Lower leg skin (tissue), 4 donors: ENCODE measurements at regions not wholly inside any gene's neighbourhood (a gene's known extent, or its start where the extent isn't known, plus 50 kb on each side); places are given as distances from the start of the nearest gene placed in this dataset.

ENCODE experiments used
- DNase-seq, 2 donors: peaks; one replicate each; pipeline ENCODE4 v3.0.0-alpha.2; 2019; ENCODE audit warnings: low spot score in 2 of 2
- H3K4me3 ChIP-seq: fragments of 200-600 bp; sonication (generic); 2 replicates; pipeline ENCODE4 v1.5.1; 2017; ENCODE audit warnings: mild to moderate bottlenecking, low read depth; ENCODE audit not compliant: poor library complexity, severe bottlenecking
- CTCF ChIP-seq, 3 donors: fragments of 450-650 bp; IDR thresholded peaks; one replicate each; pipeline ENCODE4 v1.5.1; 2016; ENCODE audit warnings: antibody characterized with exemption in 3 of 3, mild to moderate bottlenecking in 3 of 3, moderate library complexity in 2 of 3
- POLR2A ChIP-seq, 2 donors: fragments of 450-650 bp; IDR thresholded peaks; one replicate each; pipeline ENCODE4 v1.6.1; 2016 to 2017; ENCODE audit warnings: antibody characterized with exemption in 2 of 2, mild to moderate bottlenecking in 1 of 2, moderate library complexity in 1 of 2
- WGBS, 2 donors: methylation state at CpG; one replicate each; pipeline ENCODE4 v1.1.5; 2018; 5-methylcytosine and 5-hydroxymethylcytosine counted together
- intact Hi-C: fragments of 100-400 bp; cut with DNase I; formaldehyde crosslinking; loops from one replicate; pipeline ENCODE4 v1.15.0; 2023; ENCODE audit warnings: low total_unique reads

DNA sequence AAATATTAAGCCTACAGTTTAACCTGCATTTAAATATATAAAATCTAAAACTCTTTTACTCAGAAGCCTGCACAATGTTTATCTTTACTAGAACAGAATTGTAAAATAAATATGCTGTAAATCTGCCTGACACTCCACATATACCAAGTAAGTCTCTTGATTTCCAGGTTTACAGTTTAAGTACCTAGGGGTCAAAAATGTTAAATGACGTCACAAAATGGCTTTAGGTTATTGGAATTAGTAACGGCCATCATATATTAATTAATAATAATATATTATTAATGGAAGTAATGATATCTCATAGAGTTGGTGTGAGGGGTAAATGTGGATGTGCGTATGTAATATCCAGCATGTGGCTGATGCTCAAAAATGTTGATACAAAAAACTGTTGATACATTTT, 114.8 kb upstream of the ANO5 start:
- intact Hi-C loops, result no loop called here
- H3K4me3 ChIP-seq, result no peak overlapping the region
- WGBS, 2 donors, result 65 to 68% methylated on average over 3 of the region's 3 CpGs
- no peak for DNase-seq
- no peak for TF ChIP-seq CTCF (IDR thresholded peaks at IDR 0.05)
- TF ChIP-seq POLR2A (IDR thresholded peaks at IDR 0.05), result no peak

- no peak for DNase-seq
- 30 to 38% methylated on average over 1 of the region's 1 CpG for WGBS, 2 donors
- TF ChIP-seq POLR2A (IDR thresholded peaks at IDR 0.05), result no peak
- TF ChIP-seq CTCF (IDR thresholded peaks at IDR 0.05), result no peak
- intact Hi-C loops, result no loop called here
- H3K4me3 ChIP-seq, result no peak overlapping the region
Measured at GRCh38 chr11:22079133-22079872, 113.6 kb upstream of the ANO5 start.

DNA sequence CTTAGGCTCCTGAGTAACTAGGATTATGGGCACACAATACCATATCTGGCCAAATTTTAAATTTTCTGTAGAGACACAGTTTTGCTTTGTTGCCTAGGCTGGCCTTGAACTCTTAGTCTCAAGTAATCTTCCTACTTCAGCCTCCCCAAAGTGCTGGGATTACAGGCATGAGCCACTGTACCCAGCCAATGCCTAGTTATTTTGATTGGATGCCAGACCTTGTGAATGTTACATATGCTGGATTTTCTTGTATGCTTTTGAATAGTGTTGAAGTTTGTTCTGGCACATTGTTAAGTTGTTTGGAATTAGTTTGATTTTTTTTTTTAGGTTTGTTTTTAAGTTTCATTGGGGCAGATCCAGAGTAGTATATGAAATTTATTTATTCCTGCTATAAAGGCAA, 110.7 kb upstream of the ANO5 start:
- TF ChIP-seq CTCF (IDR thresholded peaks at IDR 0.05) (no peak), POLR2A (IDR thresholded peaks at IDR 0.05) (no peak)
- H3K4me3 ChIP-seq, result no peak overlapping the region
- no peak for DNase-seq
- intact Hi-C loops, result no loop called here

DNA sequence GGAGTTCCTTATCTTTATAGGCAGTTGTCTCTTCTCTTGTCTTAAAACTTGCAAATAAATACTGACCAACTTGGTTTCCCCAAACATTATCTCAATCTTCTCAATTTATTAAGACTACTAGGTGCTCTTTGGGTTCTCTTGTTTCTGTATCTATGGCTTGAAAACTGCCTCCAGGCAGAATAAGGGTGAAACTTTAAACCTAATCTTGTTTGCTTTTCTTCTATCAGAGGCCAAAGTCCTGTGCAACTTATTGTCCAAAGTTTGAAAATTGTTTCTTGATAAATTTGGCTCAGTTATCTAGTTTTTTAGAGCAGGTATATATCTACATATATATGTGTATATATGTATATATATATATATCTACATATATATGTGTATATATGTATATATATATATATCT, 110.1 kb upstream of the ANO5 start:
- TF ChIP-seq POLR2A (IDR thresholded peaks at IDR 0.05), result no peak
- TF ChIP-seq CTCF (IDR thresholded peaks at IDR 0.05), result no peak
- DNase-seq, result no peak
- intact Hi-C loops, result no loop called here
- no peak overlapping the region for H3K4me3 ChIP-seq

- intact Hi-C loops, result no loop called here
- WGBS, 2 donors, result 48 to 52% methylated on average over 1 of the region's 1 CpG
- no peak overlapping the region for H3K4me3 ChIP-seq
- DNase-seq, result no peak
- TF ChIP-seq CTCF (IDR thresholded peaks at IDR 0.05), result no peak
- no peak for TF ChIP-seq POLR2A (IDR thresholded peaks at IDR 0.05)
Measured at GRCh38 chr11:22084056-22084455, 108.8 kb upstream of the ANO5 start.

- H3K4me3 ChIP-seq, result no peak overlapping the region
- TF ChIP-seq CTCF (IDR thresholded peaks at IDR 0.05), result no peak
- no peak for TF ChIP-seq POLR2A (IDR thresholded peaks at IDR 0.05)
- DNase-seq, result no peak
- intact Hi-C loops, result no loop called here
Measured at GRCh38 chr11:22084564-22084963, 108.3 kb upstream of the ANO5 start.
